ENCODE measurements at regions not wholly inside any gene's neighbourhood (a gene's known extent, or its start where the extent isn't known, plus 50 kb on each side); places are given as distances from the start of the nearest gene placed in this dataset.
"Not testable (repeated sequence)": the region's sequence is repeated elsewhere in the genome, so short reads cannot be mapped to it uniquely, and the experiment has no call there.

- DNase-seq (ENCODE audit: low spot score) = no peak
These were observed 156.4 kb downstream of the OSR1 start for GRCh38 chr2:19201911-19202462.

- no peak for DNase-seq (ENCODE audit: low spot score)
These were observed 160.0 kb downstream of the OSR1 start for GRCh38 chr2:19198381-19198780.

DNA sequence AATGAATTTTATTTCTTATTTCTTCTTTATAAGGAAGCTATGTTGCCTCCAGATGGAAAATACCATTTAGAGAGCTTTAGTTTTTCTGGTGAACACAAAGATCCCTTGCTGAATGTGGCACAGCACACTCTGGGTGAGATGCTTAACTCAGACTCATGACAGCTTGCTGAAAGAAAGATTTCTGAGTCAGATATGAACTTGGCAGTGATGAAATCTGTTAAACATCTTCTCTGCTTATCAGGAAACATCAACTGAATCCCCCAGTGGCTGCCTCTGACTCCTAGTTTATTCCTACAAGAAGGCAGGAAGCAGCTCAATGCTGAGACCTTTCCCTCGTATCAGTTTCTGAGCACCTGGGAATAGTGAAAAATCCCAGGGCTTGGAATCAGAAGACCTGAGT, 162.8 kb downstream of the OSR1 start:
- no peak for DNase-seq (ENCODE audit: low spot score)

GRCh38 chr2:19189391-19189790, 169.0 kb downstream of the OSR1 start:
- DNase-seq (ENCODE audit: low spot score) = no peak

DNA sequence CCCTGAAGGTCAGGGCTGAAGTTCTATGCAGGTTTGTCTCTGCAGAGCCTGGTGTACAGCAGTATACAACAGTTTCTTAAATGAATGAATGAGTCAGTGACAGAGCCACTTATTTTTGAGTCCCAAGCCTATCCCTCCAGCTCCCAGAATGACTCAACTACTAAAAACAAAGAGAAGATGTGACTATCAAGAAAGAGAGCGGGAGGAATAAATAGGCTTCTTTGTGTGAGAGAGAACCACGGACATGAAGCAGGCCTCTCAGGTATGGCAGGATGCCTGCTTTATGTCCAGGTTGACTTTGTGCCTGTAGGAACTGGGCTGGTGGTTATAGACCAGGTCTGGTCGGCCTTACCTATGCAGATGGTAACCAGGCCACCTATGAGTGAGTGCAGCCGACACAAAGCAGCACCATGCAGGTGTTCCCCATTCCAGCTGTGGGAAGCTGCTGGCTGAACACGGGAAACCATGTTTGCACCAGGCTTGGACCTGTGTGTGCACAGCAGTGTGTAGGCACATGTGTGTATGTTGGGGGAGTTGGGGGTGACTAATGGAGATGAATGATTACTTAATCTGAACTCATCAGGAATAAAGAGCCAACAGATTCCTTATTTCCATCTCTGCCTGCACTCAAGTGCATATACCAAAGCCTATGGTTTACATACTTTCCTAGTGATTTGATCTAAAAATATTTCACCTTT, 171.0 kb downstream of the OSR1 start:
- peak; percentile 15 for DNase-seq (ENCODE audit: low spot score)

- DNase-seq (ENCODE audit: low spot score) = no peak
These were observed 173.3 kb downstream of the OSR1 start for GRCh38 chr2:19185086-19185485.

DNA sequence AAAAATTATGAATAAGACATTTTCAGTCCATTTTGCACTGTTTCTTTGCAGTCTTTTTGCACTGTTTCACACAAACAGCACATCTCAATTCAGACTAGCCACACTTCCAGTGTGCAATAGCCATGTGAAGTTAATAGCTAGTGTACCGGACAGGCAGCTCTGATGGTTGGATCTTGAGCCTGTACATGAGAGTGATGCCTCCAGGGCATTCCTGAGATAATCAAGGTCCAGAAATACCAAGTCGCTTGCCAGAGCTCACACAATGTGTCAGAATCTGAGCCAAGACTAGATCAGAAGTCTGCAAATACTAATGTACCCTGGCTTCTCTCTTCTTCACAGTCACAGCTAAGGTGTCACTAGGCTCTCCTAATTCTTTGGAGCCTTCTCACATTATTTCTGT, 180.2 kb downstream of the OSR1 start:
- no peak for DNase-seq (ENCODE audit: low spot score)

DNA sequence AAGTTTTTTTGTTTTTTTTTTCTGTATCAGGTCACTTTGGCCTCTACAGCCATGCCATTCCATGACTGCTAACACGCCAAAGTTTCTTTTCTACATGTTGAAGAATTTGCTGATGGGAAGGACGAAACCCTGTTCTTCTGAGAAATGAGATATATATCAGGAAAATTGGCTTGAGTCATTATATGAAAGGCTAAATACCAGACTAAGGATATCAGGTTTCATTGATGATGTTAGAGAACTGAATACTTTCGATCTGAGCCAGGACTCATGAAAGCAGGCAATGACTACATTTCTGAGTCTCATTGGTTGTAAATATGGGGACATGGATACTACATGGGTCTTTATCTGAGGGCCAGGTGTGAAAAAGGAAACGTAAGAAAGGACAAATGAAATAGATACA, 181.4 kb downstream of the OSR1 start:
- no peak for DNase-seq (ENCODE audit: low spot score)

DNA sequence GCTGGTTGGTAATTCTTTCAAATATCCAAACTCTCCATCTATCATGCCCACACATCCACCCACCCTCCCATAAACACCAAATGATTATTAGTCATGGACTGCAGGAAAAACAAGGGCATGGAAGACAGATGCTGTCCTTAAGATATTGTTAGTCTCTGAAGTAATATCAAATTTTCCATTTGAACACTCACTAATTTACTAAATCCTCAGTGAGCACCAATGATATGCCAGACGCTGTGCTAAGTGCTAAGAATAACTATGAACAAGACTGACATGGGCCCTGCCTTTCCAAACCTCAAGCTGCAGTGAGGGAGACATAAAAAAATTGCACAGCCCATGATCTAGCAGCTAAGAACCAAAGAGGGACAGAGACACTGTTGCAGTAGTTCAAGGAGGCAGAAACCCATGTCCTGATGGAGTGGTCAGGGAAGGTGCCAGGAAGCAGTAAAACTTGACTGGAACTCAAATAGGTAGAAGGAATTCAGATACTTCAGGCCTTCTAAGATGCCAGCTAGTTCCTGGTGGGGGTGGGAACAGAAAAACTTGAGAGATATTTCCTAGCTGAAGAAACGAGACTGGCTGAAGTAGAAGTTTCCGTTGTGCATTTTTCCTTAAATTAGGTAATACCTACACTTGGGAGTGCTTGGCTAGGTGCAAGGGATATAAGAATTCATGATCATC, 182.1 kb downstream of the OSR1 start:
- DNase-seq (ENCODE audit: low spot score) = no peak

DNA sequence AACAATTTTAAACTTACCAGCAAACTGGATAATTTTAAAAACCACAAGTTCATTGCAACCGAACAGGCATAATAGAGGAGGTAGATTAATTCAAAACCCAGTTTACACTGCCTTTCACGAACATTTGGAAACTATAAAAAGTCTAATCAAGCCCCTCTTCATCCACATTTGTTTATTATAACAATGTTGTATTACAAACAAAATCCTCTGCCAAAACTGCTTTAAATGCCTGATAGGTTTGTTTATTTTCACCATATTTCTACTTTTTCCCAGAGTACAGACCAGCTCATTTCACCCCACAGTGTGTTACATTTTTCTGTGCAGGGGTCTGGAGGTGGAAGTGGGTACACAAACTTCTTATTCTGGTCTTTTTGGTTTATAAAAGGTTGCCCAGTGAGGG, 184.2 kb downstream of the OSR1 start:
- no peak for DNase-seq (ENCODE audit: low spot score)

DNA sequence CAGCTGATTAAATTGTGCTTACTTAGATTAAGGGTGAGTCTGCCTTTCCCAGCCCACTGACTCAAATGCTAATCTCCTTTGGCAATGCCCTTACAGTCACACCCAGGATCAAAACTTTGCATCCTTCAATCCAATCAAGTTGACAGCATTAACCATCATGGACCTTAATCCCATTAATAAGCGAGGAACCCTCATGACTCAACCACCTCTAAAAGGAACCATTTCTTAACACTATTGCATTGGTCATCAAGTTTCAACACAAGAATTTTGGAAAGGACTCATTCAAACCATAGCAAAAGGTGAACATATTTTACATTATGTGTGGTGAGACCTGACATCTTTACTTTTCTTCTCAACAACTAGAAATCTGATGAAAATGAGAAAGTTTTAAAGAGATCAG, 187.0 kb downstream of the OSR1 start:
- no peak for DNase-seq (ENCODE audit: low spot score)

GRCh38 chr2:19169134-19169768, 189.2 kb downstream of the OSR1 start:
- DNase-seq (ENCODE audit: low spot score) = no peak

DNA sequence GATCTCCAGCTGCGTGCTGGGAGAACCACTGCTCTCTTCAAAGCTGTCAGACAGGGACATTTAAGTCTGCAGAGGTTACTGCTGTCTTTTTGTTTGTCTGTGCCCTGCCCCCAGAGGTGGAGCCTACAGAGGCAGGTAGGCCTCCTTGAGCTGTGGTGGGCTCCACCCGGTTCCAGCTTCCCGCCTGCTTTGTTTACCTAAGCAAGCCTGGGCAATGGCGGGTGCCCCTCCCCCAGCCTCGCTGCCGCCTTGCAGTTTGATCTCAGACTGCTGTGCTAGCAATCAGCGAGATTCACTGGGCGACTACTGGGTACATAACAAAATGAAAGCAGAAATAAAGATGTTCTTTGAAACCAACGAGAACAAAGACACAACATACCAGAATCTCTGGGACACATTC, 194.3 kb downstream of the OSR1 start:
- DNase-seq (ENCODE audit: low spot score) = not testable (repeated sequence)

DNA sequence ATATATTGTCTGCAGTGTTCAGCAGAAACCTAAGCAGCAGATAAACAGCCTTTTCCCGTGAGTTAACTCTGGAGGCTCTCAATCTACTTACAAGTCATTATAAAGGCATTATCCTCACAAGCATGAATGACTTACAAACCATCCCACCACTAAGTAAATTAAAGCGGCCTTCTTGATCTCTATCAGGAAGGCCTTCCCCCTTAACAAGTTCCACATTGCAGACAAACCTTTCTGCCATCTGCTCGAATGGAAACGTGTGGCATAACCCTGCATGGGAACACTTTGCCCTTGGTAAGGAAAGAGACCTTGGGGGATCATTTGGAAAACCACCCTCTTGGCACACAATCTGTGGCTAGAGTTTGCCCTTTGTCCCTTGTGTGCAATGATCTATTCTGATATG, 199.5 kb downstream of the OSR1 start:
- no peak for DNase-seq (ENCODE audit: low spot score)

DNA sequence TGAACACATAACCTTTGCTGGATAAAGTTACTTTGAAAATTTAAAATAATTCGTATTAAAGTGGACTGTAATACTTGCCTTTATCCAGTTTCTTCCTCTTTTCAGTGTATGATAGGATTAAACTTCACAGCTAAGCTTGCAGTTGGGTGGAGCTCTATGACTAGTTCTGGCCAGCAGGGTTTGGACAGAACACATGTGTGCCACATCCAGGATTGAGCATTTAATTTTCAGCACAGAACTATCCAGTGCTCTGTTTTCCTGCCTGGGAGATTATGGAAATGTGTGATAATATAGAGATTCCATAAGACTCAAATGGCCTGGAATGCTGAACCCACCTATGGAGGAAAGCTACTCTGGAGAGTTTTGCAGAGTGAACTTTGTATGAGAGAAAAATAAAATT, 200.2 kb downstream of the OSR1 start:
- DNase-seq (ENCODE audit: low spot score) = no peak

DNA sequence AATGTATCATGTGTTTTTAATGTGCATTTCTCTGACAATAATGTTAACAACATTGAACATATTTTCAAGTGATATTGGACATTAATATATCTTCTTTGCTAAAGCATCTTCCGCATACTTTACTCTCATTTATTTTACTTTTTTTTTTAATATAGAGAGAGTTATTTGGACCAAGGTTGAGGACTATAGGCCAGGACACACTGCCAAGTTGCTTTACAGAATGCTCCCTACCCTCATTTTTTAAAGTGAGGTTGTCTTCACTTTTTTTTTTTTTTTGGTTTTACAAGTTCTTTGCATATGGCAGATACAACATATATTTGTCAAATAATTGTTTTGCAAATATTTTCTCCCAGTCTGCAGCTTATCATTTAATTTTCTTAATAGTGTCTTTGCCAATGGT, 201.8 kb downstream of the OSR1 start:
- DNase-seq (ENCODE audit: low spot score) = no peak

GRCh38 chr2:19150726-19151125, 207.7 kb downstream of the OSR1 start:
- no peak for DNase-seq (ENCODE audit: low spot score)

DNA sequence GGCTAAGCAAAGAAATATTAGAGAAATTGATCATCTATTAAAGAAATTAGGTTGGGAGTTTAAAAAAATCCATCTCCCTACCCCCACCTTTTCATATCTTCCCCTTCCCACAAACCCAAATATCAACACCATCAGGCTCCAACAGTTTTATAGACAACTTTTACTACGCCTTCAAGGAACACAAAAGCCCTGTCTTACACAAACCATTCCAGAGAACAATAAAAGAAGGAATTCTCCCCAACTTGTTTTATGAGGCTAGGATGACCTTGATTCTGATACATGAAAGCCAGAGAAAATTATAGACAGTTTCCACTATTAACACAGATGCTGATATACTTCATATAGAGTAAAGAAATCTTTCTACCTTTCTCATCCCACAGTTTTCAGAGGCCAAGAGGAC, 211.6 kb downstream of the OSR1 start:
- no peak for DNase-seq (ENCODE audit: low spot score)

GRCh38 chr2:19141234-19142004, 217.0 kb downstream of the OSR1 start:
- DNase-seq (ENCODE audit: low spot score) = no peak

DNA sequence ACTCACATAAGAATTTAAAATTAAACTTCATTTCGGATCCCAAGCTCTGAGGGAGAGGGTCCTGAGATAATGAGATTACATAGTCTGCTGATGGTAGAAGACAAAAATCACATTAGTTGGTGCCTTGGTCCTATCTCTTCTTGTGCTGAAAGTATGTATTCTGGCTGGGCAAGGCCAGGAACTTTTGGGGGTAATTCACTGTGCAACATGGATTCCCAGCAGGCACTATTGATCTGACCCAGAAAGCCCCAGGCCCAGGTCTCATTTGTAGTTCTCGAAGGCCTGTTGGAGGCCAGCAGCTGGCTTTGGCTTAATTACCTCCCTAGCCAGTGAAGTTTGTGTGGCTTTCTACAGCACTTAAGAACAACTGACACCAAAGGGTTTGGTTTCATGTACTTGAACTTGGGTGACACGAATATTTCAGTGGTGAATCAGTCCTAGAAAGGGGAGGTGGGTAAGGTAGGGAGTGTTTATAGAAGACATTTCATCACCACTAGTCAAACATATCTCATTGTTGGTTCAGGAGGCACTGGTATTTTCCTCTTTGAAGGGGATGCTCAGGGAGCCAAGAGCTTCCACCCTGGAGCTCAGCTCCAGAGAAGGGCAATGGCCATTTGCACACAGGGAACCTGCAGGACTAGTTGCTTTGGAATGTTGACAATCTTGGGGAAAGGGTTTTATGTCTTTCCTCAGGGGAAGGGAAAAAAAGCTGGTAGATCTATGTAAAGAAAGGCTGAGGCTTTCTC, 217.8 kb downstream of the OSR1 start:
- DNase-seq (ENCODE audit: low spot score) = peak; percentile 39

- no peak for DNase-seq (ENCODE audit: low spot score)
These were observed 219.0 kb downstream of the OSR1 start for GRCh38 chr2:19139386-19139785.

Measured in AG08395 (cell line).